ENCODE measurements at regions not wholly inside any gene's neighbourhood (a gene's known extent, or its start where the extent isn't known, plus 50 kb on each side); places are given as distances from the start of the nearest gene placed in this dataset.

DNA sequence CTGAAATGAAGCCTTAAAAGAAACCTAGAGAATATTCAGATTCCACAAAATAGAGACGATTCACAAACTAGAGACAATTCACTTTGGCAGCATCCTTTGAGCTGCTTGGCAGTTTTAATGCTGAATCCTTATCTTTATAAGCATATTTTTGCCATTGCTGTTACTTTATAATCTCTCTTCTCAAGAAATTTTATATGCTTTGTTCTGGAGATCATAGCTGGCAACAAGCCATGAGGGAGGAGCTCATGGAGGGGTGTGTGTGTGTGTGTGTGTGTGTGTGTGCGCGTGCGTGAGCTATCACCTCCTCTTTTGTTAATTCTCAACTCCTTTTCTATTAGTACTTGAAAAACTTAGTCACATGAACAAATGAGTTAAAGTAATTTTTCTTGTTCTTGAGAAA lies 495.0 kb upstream of the RGMA start:
- DNase-seq (ENCODE audit: low read depth in 3 of 3, low spot score in 2 of 3): no peak

DNA sequence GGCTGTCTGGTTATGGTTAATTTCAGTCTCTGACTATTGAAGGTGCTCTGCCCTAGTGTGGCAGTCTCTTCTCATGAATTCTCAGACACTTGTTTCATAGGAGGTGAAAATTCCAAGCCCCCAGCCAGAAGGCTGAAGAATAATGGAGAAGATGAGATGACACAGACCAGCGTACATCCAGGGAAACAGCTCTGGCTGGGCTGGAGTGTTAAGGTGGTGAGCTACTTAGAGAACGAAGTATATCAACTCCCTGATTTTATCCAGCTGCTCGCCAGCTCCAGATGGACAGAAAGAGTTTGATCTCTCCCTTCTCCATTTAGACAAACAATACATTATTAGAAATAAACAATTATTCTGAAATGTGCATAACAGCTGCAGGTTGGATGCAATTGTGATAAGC lies 494.5 kb upstream of the RGMA start:
- no peak for DNase-seq (ENCODE audit: low read depth in 3 of 3, low spot score in 2 of 3)

DNA sequence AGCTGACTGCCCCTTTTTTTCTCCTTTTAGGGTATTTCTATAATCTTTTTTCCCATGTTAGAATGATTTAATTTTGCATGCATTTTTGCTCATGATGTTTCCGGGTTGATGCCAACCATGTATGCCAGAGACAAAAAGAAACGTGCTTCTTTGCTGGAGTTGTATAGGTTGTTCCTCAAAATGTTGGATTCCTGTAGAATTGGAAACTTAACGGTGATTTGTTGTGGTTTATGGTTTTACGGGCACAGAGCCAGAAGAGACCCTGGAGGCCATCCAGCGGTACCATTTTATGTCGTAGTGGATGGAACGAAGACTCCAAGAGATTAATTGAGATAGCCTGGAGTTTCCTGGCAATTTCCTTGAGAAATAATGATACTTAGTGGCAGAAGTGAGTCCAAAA lies 481.5 kb upstream of the RGMA start:
- DNase-seq (ENCODE audit: low read depth in 3 of 3, low spot score in 2 of 3): no peak

DNA sequence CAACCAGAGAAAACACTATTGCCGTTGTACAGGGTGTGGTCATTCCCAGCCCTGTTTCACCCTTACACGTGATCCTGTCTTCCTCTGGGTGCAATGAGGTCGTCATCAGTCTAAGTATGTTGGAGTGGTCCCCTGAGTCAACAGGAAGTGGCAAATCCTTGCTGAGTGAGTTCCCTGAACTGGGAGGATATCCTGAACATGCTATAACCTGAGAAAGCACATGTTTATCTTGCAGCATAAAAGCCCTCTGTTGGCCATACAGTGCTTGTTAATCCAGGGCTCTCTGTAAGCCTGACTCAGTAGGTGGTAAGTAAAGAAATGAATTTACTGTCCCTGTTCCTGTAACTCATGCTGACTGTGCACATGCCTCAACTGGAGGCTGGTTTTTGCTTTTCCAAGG lies 477.8 kb upstream of the RGMA start:
- no peak for DNase-seq (ENCODE audit: low read depth in 3 of 3, low spot score in 2 of 3)

DNA sequence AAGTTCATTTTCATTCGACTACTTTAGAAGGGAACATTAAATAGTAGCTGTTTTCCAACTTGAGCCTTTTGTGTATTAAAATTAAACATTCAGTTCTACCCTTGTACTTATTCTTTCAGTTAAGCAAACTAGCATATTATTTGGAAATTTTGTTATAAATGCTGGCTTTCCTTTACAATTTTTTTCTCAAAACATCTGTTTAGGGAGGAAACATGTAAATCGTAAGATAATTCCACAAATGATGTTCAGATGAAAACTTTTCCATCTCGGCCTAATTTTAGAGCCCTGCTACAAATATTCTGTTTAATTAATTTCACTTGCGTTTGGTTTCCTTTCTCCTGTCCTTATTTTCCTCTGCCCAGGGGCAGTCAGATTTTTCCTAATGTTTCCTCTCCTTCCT lies 476.2 kb upstream of the RGMA start:
- no peak for DNase-seq (ENCODE audit: low read depth in 3 of 3, low spot score in 2 of 3)

DNA sequence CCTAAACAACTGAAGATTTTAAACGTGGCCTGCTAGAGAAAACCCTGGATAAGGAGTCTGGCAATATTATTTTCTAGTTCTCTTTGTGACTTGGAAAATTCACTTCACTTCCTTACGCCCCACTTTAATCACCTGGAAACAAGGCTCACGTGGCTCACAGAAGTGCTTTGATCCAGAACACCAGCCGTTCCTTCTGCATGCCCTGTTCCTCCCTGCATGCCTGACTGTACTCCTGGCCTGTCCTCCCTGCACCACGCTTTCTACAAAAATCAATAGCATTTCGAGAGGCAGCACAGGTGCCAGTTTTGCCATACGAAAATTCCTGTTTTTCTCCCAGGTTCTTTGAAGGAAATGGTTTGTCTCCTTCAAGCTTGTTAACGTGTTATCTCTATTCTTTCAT lies 474.2 kb upstream of the RGMA start:
- no peak for DNase-seq (ENCODE audit: low read depth in 3 of 3, low spot score in 2 of 3)

DNA sequence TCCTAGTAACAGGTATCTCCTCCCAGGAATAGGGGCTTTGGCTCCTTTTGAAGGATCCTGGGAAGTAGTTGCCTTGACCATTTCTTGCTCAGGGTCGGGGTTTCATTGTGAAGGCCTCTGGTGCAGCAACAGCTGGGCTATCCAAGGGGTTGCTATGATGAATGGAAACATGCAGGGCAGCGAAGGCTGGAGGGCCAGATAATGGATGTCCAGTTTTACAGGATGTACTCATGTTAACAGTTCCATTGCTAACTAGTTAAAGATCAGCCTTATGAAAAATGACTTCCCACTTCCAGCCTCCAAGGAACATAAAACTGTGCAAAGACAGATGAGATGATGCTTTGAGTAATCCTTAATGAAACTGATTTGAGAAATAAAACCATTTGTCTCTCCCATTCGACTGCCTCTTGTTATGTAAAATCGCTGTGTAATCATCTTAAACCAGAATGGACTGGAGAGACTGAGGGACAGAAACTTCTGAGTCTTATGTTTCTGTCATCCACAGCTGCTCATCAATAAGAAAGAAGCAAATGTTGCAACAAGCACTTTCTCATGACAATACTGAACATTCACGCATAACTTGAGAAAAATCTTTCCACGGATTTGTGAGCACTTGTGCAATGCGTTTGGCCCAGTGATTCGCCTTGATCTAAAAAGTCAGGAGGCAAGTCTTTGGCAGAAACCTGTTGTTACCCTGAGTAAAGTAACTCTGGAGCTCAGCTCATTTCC lies 473.5 kb upstream of the RGMA start:
- DNase-seq (ENCODE audit: low read depth in 3 of 3, low spot score in 2 of 3): no peak

DNA sequence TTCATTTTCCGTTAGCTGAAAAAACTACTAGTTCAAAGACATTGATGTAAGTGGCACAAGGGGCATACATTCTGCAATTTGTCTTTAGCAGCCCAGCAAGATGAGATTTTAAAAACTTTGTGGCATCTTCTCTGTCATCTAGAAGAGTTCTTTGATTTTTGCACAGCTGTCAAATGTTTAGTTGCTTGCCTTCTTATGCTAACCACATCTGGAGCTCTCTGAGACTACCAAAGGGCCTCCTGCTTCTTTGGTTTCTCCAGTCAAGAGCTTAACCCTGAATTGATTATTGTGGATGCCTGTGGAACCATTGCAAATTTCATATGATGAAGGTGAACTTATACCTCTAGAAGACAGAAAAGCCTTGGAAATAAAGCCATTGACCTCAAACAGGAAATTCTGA lies 468.7 kb upstream of the RGMA start:
- no peak for DNase-seq (ENCODE audit: low read depth in 3 of 3, low spot score in 2 of 3)

DNA sequence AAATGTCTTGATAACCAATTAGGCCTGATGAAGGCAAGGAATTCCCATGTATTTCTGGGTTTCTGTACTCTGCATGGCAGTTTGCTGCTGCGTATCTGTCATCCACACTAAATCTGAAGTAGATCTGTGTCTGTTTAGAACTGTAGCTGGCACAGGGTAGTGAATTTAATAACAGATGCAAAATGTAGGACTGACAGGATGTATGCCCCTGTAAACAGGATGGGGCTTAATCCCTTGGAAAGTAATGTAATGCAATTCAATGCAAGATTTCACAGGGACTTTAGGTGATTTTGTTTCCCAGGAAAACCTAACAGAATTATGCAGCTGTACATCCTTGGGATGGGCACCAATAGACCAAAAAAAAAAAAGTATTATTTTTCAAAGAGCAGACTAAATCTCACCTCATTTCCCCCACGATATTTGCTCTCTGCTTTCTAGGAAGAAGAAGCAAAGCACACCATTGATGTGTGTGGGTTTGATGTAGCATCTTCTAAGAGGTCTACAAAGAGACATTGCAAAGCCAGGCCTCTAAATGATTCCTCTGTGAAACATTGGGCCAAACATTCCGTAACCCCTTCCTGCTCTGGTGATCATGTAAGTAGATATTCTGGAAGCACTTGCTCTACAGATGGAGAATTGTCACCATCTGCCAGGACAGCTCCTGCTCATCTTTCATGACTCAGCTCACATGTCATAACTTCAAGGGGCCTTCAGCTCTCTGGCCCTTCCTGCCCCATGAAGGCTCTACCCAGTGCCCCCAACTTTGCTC lies 464.3 kb upstream of the RGMA start:
- no peak for DNase-seq (ENCODE audit: low read depth in 3 of 3, low spot score in 2 of 3)

DNA sequence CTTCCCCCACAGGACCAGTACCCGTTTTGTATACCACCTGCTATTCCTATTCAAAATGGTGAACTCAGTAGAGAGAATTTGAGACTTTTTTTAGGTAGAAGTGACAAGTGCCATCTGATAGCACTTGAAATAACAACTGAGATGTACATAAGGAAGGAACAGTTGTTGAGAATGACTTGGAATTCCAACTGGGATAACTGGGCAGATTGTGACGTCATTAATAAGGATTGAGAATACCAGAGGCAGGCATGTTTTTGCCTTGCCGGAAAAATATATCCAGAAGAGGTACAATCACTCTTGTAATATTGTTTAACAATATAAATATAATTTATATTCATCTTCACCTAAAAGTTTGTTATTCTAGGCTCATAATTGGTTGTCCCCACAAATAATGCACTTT lies 454.1 kb upstream of the RGMA start:
- no peak for DNase-seq (ENCODE audit: low read depth in 3 of 3, low spot score in 2 of 3)

DNA sequence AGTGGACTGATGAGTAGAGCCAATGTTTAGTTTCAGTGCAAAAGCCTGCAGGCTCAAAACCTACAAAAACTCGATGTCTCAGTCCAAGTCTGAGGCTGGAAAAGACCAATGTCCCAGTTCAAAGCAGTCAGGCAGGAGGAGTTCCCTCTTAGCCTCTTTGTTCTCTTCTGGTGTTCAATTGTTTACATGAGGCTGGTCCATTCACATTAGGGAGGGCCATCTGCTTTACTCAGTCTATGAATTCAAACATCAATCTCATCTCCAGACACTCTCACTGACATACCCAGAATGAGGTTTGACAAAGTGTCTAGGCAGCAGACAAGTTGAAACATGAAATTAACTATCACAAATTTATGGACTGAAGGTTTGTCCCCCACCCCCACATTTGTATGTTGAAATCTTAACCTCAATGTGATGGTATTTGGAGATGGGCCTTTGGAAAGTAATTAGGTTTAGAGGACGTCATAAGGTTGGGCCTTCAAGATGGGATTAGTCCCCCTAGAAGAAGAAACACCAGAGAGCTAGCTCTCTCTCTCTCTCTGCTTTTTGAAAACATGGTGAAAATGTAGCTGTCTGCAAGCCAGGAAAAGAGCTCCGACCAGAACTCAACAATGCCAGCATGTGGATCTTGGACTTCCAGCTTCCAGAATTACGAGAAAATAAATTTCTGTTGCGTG lies 438.5 kb upstream of the RGMA start:
- no peak for DNase-seq (ENCODE audit: low read depth in 3 of 3, low spot score in 2 of 3)

DNA sequence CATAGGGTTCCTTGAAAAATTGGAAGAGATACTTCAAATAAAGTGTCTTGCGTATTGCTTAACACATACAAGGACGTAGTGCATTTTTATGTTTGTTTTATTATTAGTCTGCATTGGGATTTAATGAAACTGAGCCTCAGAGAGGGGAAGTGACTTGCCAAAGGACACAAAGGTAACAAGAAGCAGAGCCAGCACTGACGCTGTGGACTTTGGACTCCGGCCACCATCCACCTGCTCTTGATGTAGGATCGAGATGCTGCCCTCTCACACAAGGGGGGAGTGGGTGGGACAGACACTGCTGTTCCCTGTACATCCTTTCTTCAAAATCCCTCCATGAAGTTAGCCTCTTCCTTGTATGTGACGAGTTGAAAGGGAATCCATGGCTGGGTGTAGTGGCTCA lies 435.4 kb upstream of the RGMA start:
- DNase-seq (ENCODE audit: low read depth in 3 of 3, low spot score in 2 of 3): no peak

DNA sequence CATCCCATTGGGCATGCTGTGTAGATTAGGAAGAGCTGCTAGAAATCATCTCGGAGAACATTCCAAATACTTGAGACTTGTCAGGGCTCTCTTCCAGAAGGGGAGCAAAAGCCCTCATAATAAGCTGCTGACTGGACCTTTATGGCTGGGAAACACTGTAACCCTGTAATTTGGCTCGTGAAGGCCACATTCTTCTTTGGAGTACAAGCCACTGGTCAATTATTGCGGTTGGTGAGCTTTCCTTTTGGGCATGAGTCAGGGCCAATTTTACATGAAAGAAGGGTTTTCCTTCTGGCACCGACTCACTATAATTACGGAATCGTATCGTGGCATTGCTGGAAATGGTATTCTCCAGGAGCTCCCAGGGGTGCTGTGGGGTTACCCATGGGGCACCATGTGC lies 434.5 kb upstream of the RGMA start:
- DNase-seq (ENCODE audit: low read depth in 3 of 3, low spot score in 2 of 3): no peak

DNA sequence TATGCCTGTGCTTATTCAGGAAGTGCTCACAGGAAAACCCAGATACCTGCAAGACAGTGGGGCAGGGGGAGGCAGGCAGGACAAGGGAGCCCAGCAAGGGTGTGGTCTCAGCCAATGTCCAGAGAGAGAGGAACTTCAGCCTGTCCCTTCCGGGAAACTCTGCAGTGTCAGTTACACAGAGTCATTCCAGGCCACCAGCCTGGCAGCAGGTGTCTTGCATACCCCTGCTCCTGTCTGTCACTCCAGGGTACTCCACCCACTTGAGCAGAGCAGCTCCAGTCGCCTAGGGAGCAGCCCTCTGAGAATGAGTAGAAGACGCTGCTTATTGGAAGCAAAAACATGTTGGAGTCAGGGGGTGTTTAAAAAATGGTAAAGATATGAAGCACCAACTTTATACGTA lies 431.2 kb upstream of the RGMA start:
- DNase-seq (ENCODE audit: low read depth in 3 of 3, low spot score in 2 of 3): no peak

DNA sequence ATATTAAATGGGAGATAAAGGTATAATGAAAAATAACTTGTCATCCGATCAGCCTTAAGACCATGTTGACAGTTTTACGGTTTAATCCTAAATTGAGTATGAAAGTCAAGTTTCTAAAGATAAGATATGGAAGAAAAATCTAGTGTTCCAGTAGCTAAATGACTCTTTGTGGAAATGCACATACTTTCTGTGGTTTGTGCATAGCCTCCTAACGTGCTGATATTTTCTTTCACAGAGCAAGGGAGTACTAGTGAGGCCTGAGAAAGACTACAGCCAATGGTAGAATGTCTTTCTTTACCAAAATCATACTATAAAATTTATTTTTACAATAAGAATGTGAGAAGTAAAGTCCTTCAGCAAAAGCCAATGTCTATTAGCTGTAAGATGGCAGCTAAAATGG lies 430.6 kb upstream of the RGMA start:
- DNase-seq (ENCODE audit: low read depth in 3 of 3, low spot score in 2 of 3): no peak

DNA sequence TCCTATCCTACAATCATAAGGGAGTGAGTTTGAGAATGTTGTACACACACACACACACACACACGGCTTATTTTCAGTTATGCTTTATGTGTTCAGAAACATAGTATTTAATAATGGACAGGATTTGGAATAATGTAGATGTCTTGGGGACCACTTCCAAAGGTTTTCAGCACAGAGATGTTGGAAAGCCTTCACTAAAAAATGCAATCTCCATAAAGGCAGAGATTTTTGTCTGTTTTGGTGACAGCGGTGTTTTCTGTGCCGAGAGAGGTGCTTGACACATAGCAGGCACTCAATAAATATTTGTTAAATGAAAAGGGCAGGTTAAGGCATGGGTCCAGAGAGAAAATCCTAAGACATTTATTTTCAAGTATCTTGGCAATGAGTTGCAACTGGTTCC lies 428.2 kb upstream of the RGMA start:
- no peak for DNase-seq (ENCODE audit: low read depth in 3 of 3, low spot score in 2 of 3)

DNA sequence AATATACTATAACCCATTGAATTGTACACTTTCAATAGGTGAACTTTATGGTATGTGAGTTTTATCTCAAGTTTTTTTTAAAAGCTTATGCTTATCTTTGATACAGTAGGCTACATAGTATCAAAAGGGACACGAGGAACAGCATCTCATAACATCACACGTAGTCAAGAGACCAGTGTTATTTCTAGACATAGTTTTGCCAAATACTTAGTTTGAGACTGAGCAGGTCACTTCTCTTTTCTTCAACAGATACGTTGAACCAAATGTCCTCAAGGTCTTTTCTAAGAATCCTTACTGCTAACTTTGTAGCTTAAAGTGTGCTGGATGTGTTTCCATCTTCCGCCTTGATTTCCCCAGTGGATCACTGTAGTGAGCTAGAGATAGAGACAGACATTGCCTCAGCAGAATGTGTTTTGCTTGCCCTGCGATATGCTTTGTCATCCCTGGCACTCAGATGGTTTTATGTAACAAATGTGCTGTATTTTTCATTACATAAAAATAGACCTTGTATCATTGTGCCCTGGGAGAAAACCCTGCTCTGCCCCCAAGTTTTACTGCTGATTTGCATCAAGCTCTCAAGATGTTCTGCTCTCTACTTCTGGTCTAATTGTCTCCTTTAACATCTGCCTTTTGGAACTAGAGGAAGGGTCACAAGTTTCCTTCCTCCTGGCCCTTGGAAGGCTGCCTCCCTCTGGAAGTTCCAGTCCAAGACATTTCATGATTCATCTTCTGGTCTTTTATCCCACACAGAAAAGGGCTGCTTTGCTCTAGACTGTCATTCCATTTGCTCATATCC lies 426.4 kb upstream of the RGMA start:
- no peak for DNase-seq (ENCODE audit: low read depth in 3 of 3, low spot score in 2 of 3)

DNA sequence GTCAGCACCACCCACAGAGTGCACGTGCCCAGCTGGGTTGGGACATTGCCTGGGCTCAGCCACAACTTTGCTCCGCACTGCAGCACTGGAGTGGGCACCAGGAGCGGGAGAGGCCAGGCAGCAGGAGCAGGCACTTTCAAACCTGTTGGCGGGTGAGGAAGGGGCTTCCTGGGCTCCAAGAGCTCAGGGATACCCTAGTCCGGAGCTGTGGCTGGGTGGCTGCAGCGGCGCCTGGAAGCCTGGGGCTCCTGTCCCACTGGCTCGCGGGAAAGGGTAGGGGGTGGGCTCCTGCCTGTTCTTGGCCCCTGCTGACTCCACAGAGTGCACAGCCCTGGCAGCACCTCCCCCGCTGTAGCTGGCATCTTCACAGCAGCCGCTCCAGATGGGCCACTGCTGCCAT lies 417.6 kb upstream of the RGMA start:
- no peak for DNase-seq (ENCODE audit: low read depth in 3 of 3, low spot score in 2 of 3)

DNA sequence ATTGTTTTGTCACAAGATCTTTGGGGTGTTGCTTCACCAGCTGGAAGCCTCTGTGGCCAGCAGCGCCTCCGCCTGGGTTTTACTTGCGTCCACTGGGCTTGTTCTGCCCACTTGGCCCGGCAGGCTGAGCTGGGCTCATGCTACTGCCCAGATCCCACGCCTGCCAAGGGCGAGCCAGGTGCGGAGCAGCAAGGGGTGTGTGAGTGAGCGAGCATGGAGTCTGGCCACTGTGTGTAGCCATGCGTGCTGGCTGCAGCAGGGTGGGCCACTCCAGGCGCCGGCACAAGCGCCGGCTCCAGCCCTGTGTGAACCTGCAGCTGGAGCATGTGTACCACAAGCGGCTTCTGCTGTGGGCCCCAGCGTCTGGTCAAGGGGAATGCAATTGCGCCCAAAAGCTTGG lies 416.5 kb upstream of the RGMA start:
- DNase-seq (ENCODE audit: low read depth in 3 of 3, low spot score in 2 of 3): no peak

DNA sequence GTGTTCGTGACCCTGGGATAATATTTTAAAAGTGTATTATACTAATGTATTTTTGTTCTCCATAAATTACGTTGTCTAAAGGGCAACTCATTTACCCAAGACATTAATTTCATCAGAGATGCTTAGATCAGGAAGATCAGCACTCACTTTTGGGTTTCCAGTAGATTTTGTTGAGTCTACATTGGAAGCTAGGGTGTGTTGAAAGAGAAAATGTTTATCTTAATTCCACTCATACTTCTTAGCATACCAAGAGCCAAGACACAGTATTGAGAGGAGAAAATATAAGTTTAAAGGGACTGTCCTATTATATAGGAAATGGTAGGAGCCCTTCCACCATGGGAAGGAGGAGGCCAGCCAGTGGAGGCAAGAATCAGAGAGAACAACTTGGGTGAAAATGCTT lies 412.9 kb upstream of the RGMA start:
- DNase-seq (ENCODE audit: low read depth in 3 of 3, low spot score in 2 of 3): no peak

DNA sequence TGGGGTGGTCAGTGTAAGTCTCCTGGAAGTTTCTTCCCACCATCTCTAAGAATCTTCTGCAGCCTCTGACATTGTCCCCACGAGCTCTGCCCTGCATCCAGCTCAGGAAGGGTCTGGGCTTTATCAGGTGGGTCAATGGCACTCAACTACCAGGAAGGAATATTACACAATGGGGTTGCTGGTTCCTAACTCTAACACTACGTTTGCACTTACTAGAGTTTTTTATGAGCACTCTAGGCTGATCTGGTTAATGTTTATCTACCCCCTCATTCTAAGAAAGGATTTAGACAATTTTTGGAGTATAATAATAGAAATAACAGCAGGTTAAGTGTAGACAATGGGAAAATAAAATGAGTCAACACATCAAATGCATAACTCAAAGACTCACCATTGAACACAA lies 411.1 kb upstream of the RGMA start:
- no peak for DNase-seq (ENCODE audit: low read depth in 3 of 3, low spot score in 2 of 3)
